SH-SY5Y (cell line): ENCODE measurements at regions not wholly inside any gene's neighbourhood (a gene's known extent, or its start where the extent isn't known, plus 50 kb on each side); places are given as distances from the start of the nearest gene placed in this dataset.

Experiments
- GATA2 ChIP-seq: IDR thresholded peaks from 2 replicates; pipeline ENCODE4 v1.6.1; 2011; ENCODE audit warnings: mild to moderate bottlenecking, low read depth, low read length
- GATA3 ChIP-seq: IDR thresholded peaks from 2 replicates; pipeline ENCODE4 v1.6.1; 2011; ENCODE audit warnings: low read depth, mild to moderate bottlenecking, low read length, moderate library complexity

DNA sequence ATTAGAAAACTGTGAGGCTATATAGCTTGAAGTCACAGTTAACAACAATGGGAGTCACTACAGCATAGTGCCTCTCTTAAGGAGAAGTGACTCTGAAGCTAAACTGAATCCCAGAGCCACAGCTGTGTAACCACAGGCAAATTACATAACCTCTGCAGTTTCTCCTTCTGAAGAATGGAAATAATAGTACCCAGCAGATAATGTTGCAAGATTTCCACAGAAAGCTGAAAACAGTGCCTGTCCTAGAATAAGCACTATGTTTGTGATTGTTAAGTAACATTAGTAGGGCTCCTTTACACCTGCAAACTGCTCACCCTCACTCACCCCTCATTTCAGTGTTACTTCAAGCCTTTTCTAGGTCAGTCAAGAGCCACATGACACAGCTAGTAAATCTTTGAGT, 886.7 kb downstream of the PLA2G4A start:
- no peak for TF ChIP-seq GATA2
- TF ChIP-seq GATA3, result no peak
